Parathyroid adenoma (tissue), 2 donors: ENCODE measurements at regions not wholly inside any gene's neighbourhood (a gene's known extent, or its start where the extent isn't known, plus 50 kb on each side); places are given as distances from the start of the nearest gene placed in this dataset.

ENCODE experiments used
- H2AFZ ChIP-seq: fragments of 300-600 bp; sonication (generic); one replicate; pipeline ENCODE4 v1.7.0; 2017; ENCODE audit warnings: antibody characterized with exemption, mild to moderate bottlenecking
- H3K27ac ChIP-seq: fragments of 300-600 bp; sonication (generic); one replicate; pipeline ENCODE4 v1.7.0; 2017
- H3K27me3 ChIP-seq: fragments of 300-600 bp; sonication (generic); one replicate; pipeline ENCODE4 v1.7.0; 2017; ENCODE audit warnings: low read length; ENCODE audit not compliant: control insufficient read depth, insufficient read depth
- H3K36me3 ChIP-seq: fragments of 300-600 bp; sonication (generic); one replicate; pipeline ENCODE4 v1.7.0; 2017; ENCODE audit warnings: low read length; ENCODE audit not compliant: control insufficient read depth, insufficient read depth
- H3K4me1 ChIP-seq: fragments of 300-600 bp; sonication (generic); one replicate; pipeline ENCODE4 v1.7.0; 2017; ENCODE audit warnings: control low read depth
- H3K4me2 ChIP-seq: fragments of 300-600 bp; sonication (generic); one replicate; pipeline ENCODE4 v1.7.0; 2017; ENCODE audit warnings: low read length
- H3K4me3 ChIP-seq: fragments of 300-600 bp; sonication (generic); one replicate; pipeline ENCODE4 v1.7.0; 2017; ENCODE audit warnings: low read depth, low read length
- H3K79me2 ChIP-seq: fragments of 300-600 bp; sonication (generic); one replicate; pipeline ENCODE4 v1.7.0; 2017; ENCODE audit warnings: control low read depth
- H3K9ac ChIP-seq: fragments of 300-600 bp; sonication (generic); one replicate; pipeline ENCODE4 v1.7.0; 2017; ENCODE audit warnings: mild to moderate bottlenecking
- H3K9me3 ChIP-seq: fragments of 300-600 bp; sonication (generic); one replicate; pipeline ENCODE4 v1.7.0; 2017; ENCODE audit warnings: low read length; ENCODE audit not compliant: control insufficient read depth
- TF ChIP-seq, protein P1 (sequence below): fragments of 300-600 bp; sonication (generic); IDR thresholded peaks from one replicate; pipeline ENCODE4 v1.7.0; 2017; ENCODE audit warnings: antibody characterized with exemption, mild to moderate bottlenecking
- donor health status: primary hyperparathyroidism.

DNA sequence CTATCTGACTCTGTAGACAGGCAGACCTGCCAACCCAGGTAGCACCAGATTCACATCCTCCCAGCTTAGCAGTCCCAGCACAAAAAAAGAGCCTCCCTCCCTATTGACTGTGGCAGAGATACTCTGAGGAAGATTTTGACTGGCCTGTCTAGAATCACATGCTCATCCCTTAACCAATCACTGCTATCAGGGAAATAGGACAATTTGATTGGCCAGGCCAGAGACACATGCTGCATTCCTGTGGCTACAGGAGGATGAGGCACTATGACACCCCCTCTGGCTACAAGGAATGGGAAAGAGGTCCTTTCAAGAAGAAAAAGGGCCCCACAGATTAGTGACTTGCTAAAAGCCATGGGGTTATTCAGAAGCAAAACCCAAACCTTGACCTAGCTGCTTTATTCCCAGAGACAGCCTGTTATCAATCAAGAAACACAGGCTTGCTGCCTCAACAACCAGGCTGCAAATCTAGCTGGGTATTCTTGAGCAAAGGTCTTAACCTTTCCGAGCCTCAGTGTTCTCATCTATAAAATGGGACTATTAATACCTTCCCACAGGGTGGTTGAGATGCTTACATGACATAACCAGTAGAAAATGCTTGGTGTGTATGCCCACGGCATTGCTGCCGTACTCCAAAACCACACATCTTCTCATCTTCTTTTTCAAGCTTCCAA, 147.6 kb downstream of the BCOR start:
- Histone ChIP-seq H3K4me2 (no peak overlapping the region), H3K36me3 (no peaks in the 10 kb centered on the region), H3K27me3 (no peaks in the 10 kb centered on the region), H3K27ac (no peak overlapping the region), H2AFZ (no peak overlapping the region), H3K4me3 (no peak overlapping the region), H3K9ac (no peak overlapping the region), H3K9me3 (no peaks in the 10 kb centered on the region), H3K4me1 (no peaks in the 10 kb centered on the region), H3K79me2 (no peaks in the 10 kb centered on the region)
- TF ChIP-seq, protein P1, sequence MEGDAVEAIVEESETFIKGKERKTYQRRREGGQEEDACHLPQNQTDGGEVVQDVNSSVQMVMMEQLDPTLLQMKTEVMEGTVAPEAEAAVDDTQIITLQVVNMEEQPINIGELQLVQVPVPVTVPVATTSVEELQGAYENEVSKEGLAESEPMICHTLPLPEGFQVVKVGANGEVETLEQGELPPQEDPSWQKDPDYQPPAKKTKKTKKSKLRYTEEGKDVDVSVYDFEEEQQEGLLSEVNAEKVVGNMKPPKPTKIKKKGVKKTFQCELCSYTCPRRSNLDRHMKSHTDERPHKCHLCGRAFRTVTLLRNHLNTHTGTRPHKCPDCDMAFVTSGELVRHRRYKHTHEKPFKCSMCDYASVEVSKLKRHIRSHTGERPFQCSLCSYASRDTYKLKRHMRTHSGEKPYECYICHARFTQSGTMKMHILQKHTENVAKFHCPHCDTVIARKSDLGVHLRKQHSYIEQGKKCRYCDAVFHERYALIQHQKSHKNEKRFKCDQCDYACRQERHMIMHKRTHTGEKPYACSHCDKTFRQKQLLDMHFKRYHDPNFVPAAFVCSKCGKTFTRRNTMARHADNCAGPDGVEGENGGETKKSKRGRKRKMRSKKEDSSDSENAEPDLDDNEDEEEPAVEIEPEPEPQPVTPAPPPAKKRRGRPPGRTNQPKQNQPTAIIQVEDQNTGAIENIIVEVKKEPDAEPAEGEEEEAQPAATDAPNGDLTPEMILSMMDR, result no peak

DNA sequence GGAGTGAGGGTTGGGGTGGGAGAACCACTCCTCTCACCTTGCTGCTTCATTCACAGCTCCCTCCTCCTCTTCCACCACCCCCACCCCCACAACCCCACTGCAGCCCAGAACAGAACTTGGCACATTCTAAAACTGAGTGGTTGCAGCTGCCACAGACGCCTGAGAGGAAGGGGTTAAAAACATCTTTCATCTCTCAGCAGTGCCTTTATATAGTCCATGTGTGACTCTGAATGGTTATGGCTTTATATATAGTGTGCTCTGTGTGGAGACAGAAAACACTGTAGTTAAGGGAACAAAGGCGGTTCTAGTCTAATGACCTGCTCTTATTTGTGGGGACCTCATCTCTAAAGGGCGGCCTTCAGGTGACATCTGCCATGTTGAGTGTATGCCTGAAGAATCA, 144.8 kb downstream of the BCOR start:
- TF ChIP-seq, protein P1, result no peak
- Histone ChIP-seq H3K36me3 (no peaks in the 10 kb centered on the region), H3K4me3 (no peak overlapping the region), H3K27me3 (no peaks in the 10 kb centered on the region), H3K9ac (no peak overlapping the region), H2AFZ (no peak overlapping the region), H3K4me1 (no peaks in the 10 kb centered on the region), H3K79me2 (no peaks in the 10 kb centered on the region), H3K27ac (no peak overlapping the region), H3K4me2 (no peak overlapping the region), H3K9me3 (no peaks in the 10 kb centered on the region)

- Histone ChIP-seq H3K9ac (no peak overlapping the region), H3K27ac (no peak overlapping the region)
These were observed 143.9 kb downstream of the BCOR start for GRCh38 chrX:39953879-39954278.

GRCh38 chrX:39954851-39955250, 142.9 kb downstream of the BCOR start:
- no peak overlapping the region for H3K9ac ChIP-seq
- no peak overlapping the region for H2AFZ ChIP-seq
- no peak overlapping the region for H3K27ac ChIP-seq
- H3K27me3 ChIP-seq, result no peaks in the 10 kb centered on the region
- H3K4me1 ChIP-seq, result no peaks in the 10 kb centered on the region
- H3K79me2 ChIP-seq, result no peaks in the 10 kb centered on the region
- no peak overlapping the region for H3K4me3 ChIP-seq
- no peaks in the 10 kb centered on the region for H3K9me3 ChIP-seq
- H3K4me2 ChIP-seq, result no peak overlapping the region
- H3K36me3 ChIP-seq, result no peaks in the 10 kb centered on the region
- TF ChIP-seq, protein P1, result no peak

More at GRCh38 chrX:39953879-39954278, 143.9 kb downstream of the BCOR start:
- Histone ChIP-seq H3K27me3 (no peaks in the 10 kb centered on the region), H3K4me1 (no peaks in the 10 kb centered on the region), H3K79me2 (no peaks in the 10 kb centered on the region), H3K36me3 (no peaks in the 10 kb centered on the region), H2AFZ (no peak overlapping the region), H3K4me2 (no peak overlapping the region), H3K4me3 (no peak overlapping the region), H3K9me3 (no peaks in the 10 kb centered on the region)
- TF ChIP-seq, protein P1, result no peak

GRCh38 chrX:39955625-39956024, 142.1 kb downstream of the BCOR start:
- Histone ChIP-seq H3K27me3 (no peaks in the 10 kb centered on the region), H3K4me1 (no peaks in the 10 kb centered on the region), H3K4me3 (no peak overlapping the region), H3K9ac (no peak overlapping the region), H2AFZ (no peak overlapping the region), H3K36me3 (no peaks in the 10 kb centered on the region), H3K27ac (no peak overlapping the region), H3K79me2 (no peaks in the 10 kb centered on the region), H3K9me3 (no peaks in the 10 kb centered on the region), H3K4me2 (no peak overlapping the region)
- TF ChIP-seq, protein P1, result no peak
